Brain microvascular endothelial cell (primary cell): ENCODE measurements at regions not wholly inside any gene's neighbourhood (a gene's known extent, or its start where the extent isn't known, plus 50 kb on each side); places are given as distances from the start of the nearest gene placed in this dataset.

Experiments
- DNase-seq: peaks from one replicate; pipeline ENCODE4 v3.0.0-alpha.2; 2020
- H3K27ac ChIP-seq: fragments of 250-450 bp; sonication (Bioruptor Pico); 2 replicates; pipeline ENCODE4 v1.5.1; 2020; ENCODE audit warnings: mild to moderate bottlenecking, moderate library complexity
- H3K27me3 ChIP-seq: fragments of 250-450 bp; sonication (Bioruptor Pico); replicated peaks from 2 replicates; pipeline ENCODE4 v1.5.1; 2020; ENCODE audit warnings: mild to moderate bottlenecking
- H3K36me3 ChIP-seq: fragments of 250-450 bp; sonication (Bioruptor Pico); replicated peaks from 2 replicates; pipeline ENCODE4 v1.5.1; 2020; ENCODE audit warnings: mild to moderate bottlenecking
- H3K4me3 ChIP-seq: 2 replicates; pipeline ENCODE4 v1.5.1; 2011; ENCODE audit warnings: low read depth, mild to moderate bottlenecking, control low read depth, low read length, moderate library complexity
- in situ Hi-C: cut with HindIII; loops from 2 replicates; pipeline ENCODE4 v1.10.0; 2017; ENCODE audit warnings: low sequenced_read_pairs, low pct_ligation_motif_present
- TF ChIP-seq, protein P1 (sequence below): IDR thresholded peaks from 2 replicates; pipeline ENCODE4 v1.5.1; 2011; ENCODE audit warnings: low read depth, mild to moderate bottlenecking, moderate library complexity, low read length, control low read depth, inconsistent platforms; ENCODE audit errors: missing control alignments

DNA sequence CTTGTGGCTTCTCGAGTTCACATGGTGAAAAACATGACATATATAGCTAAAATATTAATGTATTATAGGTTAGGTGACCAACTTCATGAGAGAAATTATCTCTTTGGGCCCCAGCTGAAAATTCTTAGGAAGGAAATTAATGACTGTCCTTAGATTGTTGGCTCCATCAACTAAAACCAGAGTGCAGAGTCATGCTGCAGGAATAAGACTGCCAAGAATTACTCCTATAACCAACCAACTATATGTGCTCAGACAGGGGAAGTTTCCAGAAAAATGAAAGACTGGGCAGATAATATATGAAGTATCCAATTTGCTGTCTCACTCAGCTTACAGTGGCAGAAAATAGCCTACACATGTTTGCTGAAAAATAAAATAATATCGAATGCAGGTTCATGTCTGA lies 71.0 kb upstream of the TMEFF2 start:
- H3K27me3 ChIP-seq = no peaks in the 10 kb centered on the region
- TF ChIP-seq, protein P1, sequence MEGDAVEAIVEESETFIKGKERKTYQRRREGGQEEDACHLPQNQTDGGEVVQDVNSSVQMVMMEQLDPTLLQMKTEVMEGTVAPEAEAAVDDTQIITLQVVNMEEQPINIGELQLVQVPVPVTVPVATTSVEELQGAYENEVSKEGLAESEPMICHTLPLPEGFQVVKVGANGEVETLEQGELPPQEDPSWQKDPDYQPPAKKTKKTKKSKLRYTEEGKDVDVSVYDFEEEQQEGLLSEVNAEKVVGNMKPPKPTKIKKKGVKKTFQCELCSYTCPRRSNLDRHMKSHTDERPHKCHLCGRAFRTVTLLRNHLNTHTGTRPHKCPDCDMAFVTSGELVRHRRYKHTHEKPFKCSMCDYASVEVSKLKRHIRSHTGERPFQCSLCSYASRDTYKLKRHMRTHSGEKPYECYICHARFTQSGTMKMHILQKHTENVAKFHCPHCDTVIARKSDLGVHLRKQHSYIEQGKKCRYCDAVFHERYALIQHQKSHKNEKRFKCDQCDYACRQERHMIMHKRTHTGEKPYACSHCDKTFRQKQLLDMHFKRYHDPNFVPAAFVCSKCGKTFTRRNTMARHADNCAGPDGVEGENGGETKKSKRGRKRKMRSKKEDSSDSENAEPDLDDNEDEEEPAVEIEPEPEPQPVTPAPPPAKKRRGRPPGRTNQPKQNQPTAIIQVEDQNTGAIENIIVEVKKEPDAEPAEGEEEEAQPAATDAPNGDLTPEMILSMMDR = no peak
- in situ Hi-C loops = no loop called here
- no peak overlapping the region for H3K27ac ChIP-seq
- H3K4me3 ChIP-seq = no peak overlapping the region
- H3K36me3 ChIP-seq = no peaks in the 10 kb centered on the region
- no peak for DNase-seq

DNA sequence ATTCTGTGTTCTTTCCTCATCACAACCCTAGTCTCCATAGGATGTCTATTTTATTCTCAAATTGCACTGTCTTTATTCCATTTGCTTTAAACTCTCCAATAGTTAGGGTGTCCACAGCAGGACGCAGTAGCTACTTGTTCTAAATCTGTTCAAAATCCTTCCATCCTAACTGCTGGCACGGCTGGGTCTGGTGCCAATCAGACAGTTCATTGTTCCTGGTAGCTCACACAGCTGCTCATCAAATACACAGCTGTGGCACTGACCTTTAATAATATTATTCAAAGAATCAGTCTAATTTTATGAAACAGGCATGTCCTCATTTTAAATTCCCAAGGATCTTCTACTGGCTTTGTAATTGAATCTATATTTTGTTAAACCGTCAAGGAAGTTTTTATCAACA lies 59.7 kb upstream of the TMEFF2 start:
- Histone ChIP-seq H3K36me3 (no peaks in the 10 kb centered on the region), H3K27me3 (no peaks in the 10 kb centered on the region), H3K27ac (no peak overlapping the region), H3K4me3 (no peak overlapping the region)
- in situ Hi-C loops = no loop called here
- TF ChIP-seq, protein P1 = no peak
- DNase-seq = no peak

DNA sequence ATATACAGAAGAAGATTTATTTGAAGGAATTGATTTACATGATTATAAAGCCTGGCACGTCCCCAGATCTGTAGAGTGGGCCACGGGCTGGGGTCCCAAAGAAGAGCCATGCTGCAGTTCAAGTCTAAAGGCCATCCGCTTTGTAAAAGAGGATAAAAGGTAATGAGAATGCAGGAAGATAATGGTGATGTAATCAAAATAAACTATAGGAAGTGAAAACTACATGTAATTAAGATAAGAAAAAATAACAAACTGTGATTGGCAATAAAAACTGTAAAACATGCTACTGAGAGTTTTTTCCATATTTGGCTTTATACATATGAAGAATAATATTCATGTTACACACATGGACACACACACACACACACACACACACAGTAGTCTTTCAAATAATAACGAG lies 59.0 kb upstream of the TMEFF2 start:
- no peak overlapping the region for H3K4me3 ChIP-seq
- H3K36me3 ChIP-seq = no peaks in the 10 kb centered on the region
- TF ChIP-seq, protein P1 = no peak
- in situ Hi-C loops = no loop called here
- no peak for DNase-seq
- H3K27me3 ChIP-seq = no peaks in the 10 kb centered on the region
- H3K27ac ChIP-seq = no peak overlapping the region

DNA sequence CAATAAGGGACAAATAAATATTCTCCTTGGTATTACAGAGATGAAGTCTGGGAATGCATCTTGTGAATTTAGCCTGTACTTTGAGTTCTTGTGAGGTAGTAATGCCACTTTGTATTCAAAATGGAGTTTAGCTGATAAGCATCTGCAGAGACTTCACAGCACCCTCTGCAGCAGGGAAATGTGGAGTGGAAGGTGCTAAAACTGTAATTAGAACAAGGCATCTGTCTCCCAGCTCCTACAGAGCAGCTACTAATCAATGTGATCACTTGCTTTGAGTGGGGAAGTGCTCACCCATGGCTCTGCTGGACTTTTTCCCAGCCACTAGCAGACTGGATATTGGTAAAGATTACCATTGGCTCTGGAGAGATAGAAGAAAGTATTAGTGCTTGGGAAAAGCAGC lies 56.2 kb upstream of the TMEFF2 start:
- in situ Hi-C loops = no loop called here
- no peaks in the 10 kb centered on the region for H3K27me3 ChIP-seq
- TF ChIP-seq, protein P1 = no peak
- DNase-seq = no peak
- no peaks in the 10 kb centered on the region for H3K36me3 ChIP-seq
- no peak overlapping the region for H3K4me3 ChIP-seq
- H3K27ac ChIP-seq = no peak overlapping the region

DNA sequence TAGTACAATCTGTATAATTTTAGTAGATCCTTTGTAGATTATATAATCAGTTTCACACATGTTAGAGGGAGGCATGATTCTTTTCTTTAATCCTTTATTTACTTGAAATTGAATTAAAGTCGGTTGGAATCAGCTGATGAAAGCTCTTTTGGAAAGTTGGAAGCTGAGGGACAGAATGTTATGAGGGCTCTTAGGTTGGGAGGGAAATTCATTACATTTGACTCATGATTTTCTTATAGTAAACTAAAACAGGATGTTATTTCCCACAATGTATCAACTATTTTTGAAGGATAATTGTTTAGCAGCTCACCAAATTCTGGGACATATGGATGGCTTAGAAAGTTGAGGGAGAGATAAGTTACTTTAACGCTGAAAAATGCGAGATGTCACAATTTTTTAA lies 52.7 kb upstream of the TMEFF2 start:
- Histone ChIP-seq H3K27me3 (no peaks in the 10 kb centered on the region), H3K27ac (no peak overlapping the region), H3K36me3 (no peaks in the 10 kb centered on the region), H3K4me3 (no peak overlapping the region)
- in situ Hi-C loops = no loop called here
- DNase-seq = no peak
- TF ChIP-seq, protein P1 = no peak

DNA sequence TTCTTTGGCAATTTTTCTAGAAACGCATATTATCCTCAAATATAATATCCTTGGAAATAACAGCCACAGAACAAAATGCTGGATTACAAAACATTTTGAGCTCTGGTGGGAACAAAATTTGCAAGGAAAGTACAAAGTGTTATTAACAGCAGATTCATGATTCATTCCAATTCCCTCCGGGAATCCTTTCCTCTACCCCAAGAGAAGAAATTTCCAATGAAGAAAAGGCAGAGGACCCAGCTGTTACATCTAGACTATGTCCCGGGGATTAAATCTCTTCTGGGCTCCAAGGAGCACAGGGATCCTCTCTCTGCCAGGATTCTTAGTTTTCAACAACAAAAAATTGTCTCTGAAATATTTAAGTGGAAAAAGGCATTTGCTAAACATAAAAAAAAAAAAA lies 51.6 kb upstream of the TMEFF2 start:
- TF ChIP-seq, protein P1 = no peak
- Histone ChIP-seq H3K27me3 (no peaks in the 10 kb centered on the region), H3K27ac (no peak overlapping the region), H3K36me3 (no peaks in the 10 kb centered on the region), H3K4me3 (no peak overlapping the region)
- in situ Hi-C loops = no loop called here
- DNase-seq = no peak
